Astrocyte (in vitro differentiated cells and primary cell): ENCODE measurements at regions not wholly inside any gene's neighbourhood (a gene's known extent, or its start where the extent isn't known, plus 50 kb on each side); places are given as distances from the start of the nearest gene placed in this dataset.

Experiments used
- DNase-seq: peaks from one replicate; pipeline ENCODE4 v3.0.0-alpha.2; 2010; ENCODE audit warnings: low read depth
- FAIRE-seq: peaks from 2 replicates; lab custom pipeline; 2011; peaks lifted over from hg19 to GRCh38; lab: Jason Lieb, UNC
- H2AFZ ChIP-seq: 2 replicates; pipeline ENCODE4 v1.6.0; 2012; ENCODE audit warnings: low read depth, low read length, inconsistent platforms
- H3K27ac ChIP-seq: 2 replicates; pipeline ENCODE4 v1.5.1; 2011; ENCODE audit warnings: low read depth, low read length, inconsistent platforms
- H3K27me3 ChIP-seq: 2 replicates; pipeline ENCODE4 v1.6.0; 2011; ENCODE audit warnings: low read length, inconsistent platforms; ENCODE audit not compliant: insufficient read depth
- H3K36me3 ChIP-seq: 2 replicates; pipeline ENCODE4 v1.5.1; 2011; ENCODE audit warnings: low read length, inconsistent platforms; ENCODE audit not compliant: insufficient read depth
- H3K4me1 ChIP-seq: 2 replicates; pipeline ENCODE4 v1.5.1; 2011; ENCODE audit warnings: low read length, inconsistent platforms; ENCODE audit not compliant: insufficient read depth
- H3K4me2 ChIP-seq: 2 replicates; pipeline ENCODE4 v1.6.0; 2012; ENCODE audit warnings: low read length, inconsistent platforms
- H3K4me3 ChIP-seq: 2 replicates; pipeline ENCODE4 v1.5.1; 2011; ENCODE audit warnings: low read depth, mild to moderate bottlenecking, low read length, inconsistent platforms; ENCODE audit not compliant: insufficient read depth
- H3K79me2 ChIP-seq: 2 replicates; pipeline ENCODE4 v1.6.0; 2012; ENCODE audit warnings: mild to moderate bottlenecking, low read length, inconsistent platforms; ENCODE audit not compliant: insufficient read depth
- H3K9ac ChIP-seq: 2 replicates; pipeline ENCODE4 v1.6.0; 2012; ENCODE audit warnings: mild to moderate bottlenecking, low read length, inconsistent platforms
- H3K9me3 ChIP-seq: 2 replicates; pipeline ENCODE4 v1.5.1; 2012; ENCODE audit warnings: low read depth, mild to moderate bottlenecking, low read length, inconsistent platforms; ENCODE audit not compliant: insufficient read depth
- H4K20me1 ChIP-seq: 2 replicates; pipeline ENCODE4 v1.6.0; 2012; ENCODE audit warnings: low read length, inconsistent platforms; ENCODE audit not compliant: insufficient read depth
- H3K27ac Mint-ChIP-seq: one replicate; pipeline ENCODE4 v1.8.0; 2021; ENCODE audit warnings: mild to moderate bottlenecking, mixed read lengths; ENCODE audit not compliant: unreplicated experiment
- H3K27me3 Mint-ChIP-seq: one replicate; pipeline ENCODE4 v1.8.0; 2021; ENCODE audit warnings: low read depth, mixed read lengths; ENCODE audit not compliant: unreplicated experiment
- H3K36me3 Mint-ChIP-seq: one replicate; pipeline ENCODE4 v1.8.0; 2021; ENCODE audit warnings: low read depth, mixed read lengths; ENCODE audit not compliant: unreplicated experiment
- H3K4me1 Mint-ChIP-seq: one replicate; pipeline ENCODE4 v1.8.0; 2021; ENCODE audit warnings: low read depth, mixed read lengths; ENCODE audit not compliant: unreplicated experiment
- H3K4me3 Mint-ChIP-seq: one replicate; pipeline ENCODE4 v1.8.0; 2021; ENCODE audit warnings: mild to moderate bottlenecking, moderate library complexity, mixed read lengths; ENCODE audit not compliant: unreplicated experiment
- H3K9me3 Mint-ChIP-seq: one replicate; pipeline ENCODE4 v1.8.0; 2021; ENCODE audit warnings: mild to moderate bottlenecking, mixed read lengths; ENCODE audit not compliant: unreplicated experiment
- CTCF ChIP-seq: IDR thresholded peaks from 2 replicates; pipeline ENCODE4 v1.5.1; 2011; ENCODE audit warnings: low read depth, mild to moderate bottlenecking, inconsistent platforms, low read length, moderate library complexity; ENCODE audit not compliant: insufficient read depth
- EZH2 ChIP-seq: IDR thresholded peaks from 2 replicates; pipeline ENCODE4 v1.6.1; 2012; ENCODE audit warnings: mild to moderate bottlenecking, low read length, inconsistent platforms; ENCODE audit not compliant: insufficient read depth

GRCh38 chr4:187188741-187189140, 465.1 kb upstream of the FAT1 start:
- Histone ChIP-seq H3K79me2 (no peaks in the 10 kb centered on the region), H3K36me3 (no peaks in the 10 kb centered on the region), H3K27ac (no peak overlapping the region), H3K4me1 (no peaks in the 10 kb centered on the region), H3K4me2 (no peak overlapping the region), H4K20me1 (no peaks in the 10 kb centered on the region), H3K27me3 (no peaks in the 10 kb centered on the region), H2AFZ (no peak overlapping the region), H3K9me3 (no peaks in the 10 kb centered on the region), H3K9ac (no peak overlapping the region), H3K4me3 (no peak overlapping the region)
- Mint-ChIP-seq H3K27ac (no peak overlapping the region), H3K27me3 (peaks cover 26% of the 10 kb centered on the region), H3K36me3 (no peaks in the 10 kb centered on the region), H3K4me1 (peaks cover 2% of the 10 kb centered on the region), H3K9me3 (no peaks in the 10 kb centered on the region), H3K4me3 (no peak overlapping the region)
- no peak for DNase-seq
- FAIRE-seq: no peak
- TF ChIP-seq CTCF (no peak), EZH2 (no peak)

- no peaks in the 10 kb centered on the region for H3K9me3 ChIP-seq
- no peak overlapping the region for H3K9ac ChIP-seq
- no peaks in the 10 kb centered on the region for H3K27me3 ChIP-seq
- H2AFZ ChIP-seq: no peak overlapping the region
- H3K9me3 Mint-ChIP-seq: no peaks in the 10 kb centered on the region
- H3K79me2 ChIP-seq: no peaks in the 10 kb centered on the region
- H3K36me3 Mint-ChIP-seq: no peaks in the 10 kb centered on the region
- no peak overlapping the region for H3K27ac Mint-ChIP-seq
- H3K4me2 ChIP-seq: no peak overlapping the region
- no peak for FAIRE-seq
- no peak for DNase-seq
- TF ChIP-seq EZH2: no peak
- no peak for TF ChIP-seq CTCF
- peaks cover 2% of the 10 kb centered on the region for H3K4me1 Mint-ChIP-seq
- no peaks in the 10 kb centered on the region for H3K4me1 ChIP-seq
- H3K4me3 ChIP-seq: no peak overlapping the region
- H3K27ac ChIP-seq: no peak overlapping the region
- H3K36me3 ChIP-seq: no peaks in the 10 kb centered on the region
- no peak overlapping the region for H3K4me3 Mint-ChIP-seq
- H4K20me1 ChIP-seq: no peaks in the 10 kb centered on the region
- H3K27me3 Mint-ChIP-seq: peaks cover 28% of the 10 kb centered on the region
These were observed 466.7 kb upstream of the FAT1 start for GRCh38 chr4:187190390-187190789.

- no peaks in the 10 kb centered on the region for H3K36me3 Mint-ChIP-seq
- Histone ChIP-seq H3K9me3 (no peaks in the 10 kb centered on the region), H3K79me2 (no peaks in the 10 kb centered on the region), H3K27ac (no peak overlapping the region), H3K27me3 (no peaks in the 10 kb centered on the region), H3K9ac (no peak overlapping the region), H2AFZ (no peak overlapping the region), H3K4me2 (no peak overlapping the region), H3K4me1 (no peaks in the 10 kb centered on the region), H3K4me3 (no peak overlapping the region), H4K20me1 (no peaks in the 10 kb centered on the region), H3K36me3 (no peaks in the 10 kb centered on the region)
- TF ChIP-seq CTCF (no peak), EZH2 (no peak)
- DNase-seq (no peak), FAIRE-seq (no peak)
- no peak overlapping the region for H3K27ac Mint-ChIP-seq
- H3K4me1 Mint-ChIP-seq: peaks cover 2% of the 10 kb centered on the region
- peaks cover 28% of the 10 kb centered on the region for H3K27me3 Mint-ChIP-seq
- H3K9me3 Mint-ChIP-seq: no peaks in the 10 kb centered on the region
- H3K4me3 Mint-ChIP-seq: no peak overlapping the region
These were observed 468.0 kb upstream of the FAT1 start for GRCh38 chr4:187191676-187192075.
